Smooth muscle cell of the brain vasculature (primary cell): ENCODE measurements at regions not wholly inside any gene's neighbourhood (a gene's known extent, or its start where the extent isn't known, plus 50 kb on each side); places are given as distances from the start of the nearest gene placed in this dataset.

Experiments
- DNase-seq: peaks from one replicate; pipeline ENCODE4 v3.0.0-alpha.2; 2012; ENCODE audit warnings: low read depth, low spot score

- no peak for DNase-seq
These were observed 232.3 kb upstream of the CIBAR2 start for GRCh38 chr16:85344502-85345128.

GRCh38 chr16:85345129-85345639 lies 232.9 kb upstream of the CIBAR2 start:
- DNase-seq, result no peak

- DNase-seq, result no peak
These were observed 234.3 kb upstream of the CIBAR2 start for GRCh38 chr16:85346404-85347212.

GRCh38 chr16:85347213-85347591 lies 234.9 kb upstream of the CIBAR2 start:
- DNase-seq, result no peak

GRCh38 chr16:85348065-85348840 lies 236.0 kb upstream of the CIBAR2 start:
- no peak for DNase-seq

GRCh38 chr16:85348911-85349334 lies 236.7 kb upstream of the CIBAR2 start:
- no peak for DNase-seq

GRCh38 chr16:85349365-85350145 lies 237.3 kb upstream of the CIBAR2 start:
- DNase-seq, result no peak

GRCh38 chr16:85350146-85350728 lies 238.0 kb upstream of the CIBAR2 start:
- DNase-seq, result no peak

GRCh38 chr16:85350973-85351372 lies 238.7 kb upstream of the CIBAR2 start:
- DNase-seq, result peak; percentile 98

GRCh38 chr16:85353013-85353412 lies 240.7 kb upstream of the CIBAR2 start:
- DNase-seq, result no peak

GRCh38 chr16:85353839-85354685 lies 241.8 kb upstream of the CIBAR2 start:
- no peak for DNase-seq

GRCh38 chr16:85354686-85355514 lies 242.6 kb upstream of the CIBAR2 start:
- DNase-seq, result peak; percentile 46

- no peak for DNase-seq
These were observed 243.2 kb upstream of the CIBAR2 start for GRCh38 chr16:85355515-85355837.

- DNase-seq, result no peak
These were observed 243.9 kb upstream of the CIBAR2 start for GRCh38 chr16:85356157-85356556.

GRCh38 chr16:85357323-85357722 lies 245.1 kb upstream of the CIBAR2 start:
- no peak for DNase-seq

- DNase-seq, result no peak
These were observed 245.7 kb upstream of the CIBAR2 start for GRCh38 chr16:85357924-85358505.

- DNase-seq, result no peak
These were observed 246.5 kb upstream of the CIBAR2 start for GRCh38 chr16:85358704-85359146.

- no peak for DNase-seq
These were observed 247.0 kb upstream of the CIBAR2 start for GRCh38 chr16:85359147-85359822.
